Body of pancreas (tissue), 4 donors: ENCODE measurements at regions not wholly inside any gene's neighbourhood (a gene's known extent, or its start where the extent isn't known, plus 50 kb on each side); places are given as distances from the start of the nearest gene placed in this dataset.

Experiments used
- CTCF ChIP-seq, 7 experiments: fragments of 450-650 bp in 4 of 7; fragments of 200-600 bp in 3 of 7; sonication (generic) in 3 of 7; IDR thresholded peaks; one replicate each; pipeline ENCODE4 v1.5.1; 2016 to 2019; ENCODE audit warnings: antibody characterized with exemption in 7 of 7
- POLR2A ChIP-seq, 3 donors: fragments of 450-650 bp; IDR thresholded peaks; one replicate each; pipeline ENCODE4 v1.6.1; 2016; ENCODE audit warnings: antibody characterized with exemption in 3 of 3, mild to moderate bottlenecking in 2 of 3

- no peak for TF ChIP-seq CTCF (IDR thresholded peaks at IDR 0.05)
- no peak for TF ChIP-seq POLR2A (IDR thresholded peaks at IDR 0.05)
Measured at GRCh38 chr5:3958389-3958788, 362.8 kb downstream of the IRX1 start.
